ENCODE measurements at regions not wholly inside any gene's neighbourhood (a gene's known extent, or its start where the extent isn't known, plus 50 kb on each side); places are given as distances from the start of the nearest gene placed in this dataset.

DNA sequence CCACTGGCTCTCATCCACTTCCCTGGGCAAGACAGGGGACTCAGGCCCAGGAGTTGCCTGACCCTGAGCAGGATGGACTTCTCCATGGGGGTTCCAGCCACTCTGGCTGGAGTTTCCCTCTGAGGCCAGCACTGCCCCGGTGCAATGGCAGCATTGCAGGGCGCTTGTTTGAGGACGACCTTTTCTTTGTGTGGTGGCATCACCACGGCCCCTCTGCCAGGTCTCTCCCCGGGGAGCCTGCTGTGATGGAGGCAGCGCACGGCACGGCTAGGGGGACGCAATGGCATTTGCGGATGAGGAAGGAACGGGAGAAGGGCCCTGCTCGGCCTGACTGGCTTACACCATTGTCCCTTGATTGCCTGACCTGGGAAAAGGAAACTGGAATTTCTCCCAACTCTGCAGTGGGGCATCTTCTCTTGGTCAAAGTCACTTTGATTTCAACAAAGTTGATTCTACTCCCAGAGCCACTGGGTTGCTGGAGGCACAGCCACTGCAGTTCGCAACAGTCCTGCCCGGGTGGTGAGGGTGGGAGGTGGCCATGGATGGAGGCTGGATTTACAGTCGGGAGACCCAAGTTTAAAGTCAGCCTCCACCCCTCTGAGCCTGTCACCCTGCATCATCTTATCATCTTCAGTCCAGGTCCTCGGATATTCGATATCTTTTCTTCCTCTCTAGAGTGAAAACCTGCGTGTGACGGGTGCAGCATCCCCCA is 82.9 kb upstream of the ZNF469 start:
- WGBS (ENCODE audit: low lambda C conversion rate, missing lambda C conversion rate) = 91% methylated on average over 19 of the region's 19 CpGs

DNA sequence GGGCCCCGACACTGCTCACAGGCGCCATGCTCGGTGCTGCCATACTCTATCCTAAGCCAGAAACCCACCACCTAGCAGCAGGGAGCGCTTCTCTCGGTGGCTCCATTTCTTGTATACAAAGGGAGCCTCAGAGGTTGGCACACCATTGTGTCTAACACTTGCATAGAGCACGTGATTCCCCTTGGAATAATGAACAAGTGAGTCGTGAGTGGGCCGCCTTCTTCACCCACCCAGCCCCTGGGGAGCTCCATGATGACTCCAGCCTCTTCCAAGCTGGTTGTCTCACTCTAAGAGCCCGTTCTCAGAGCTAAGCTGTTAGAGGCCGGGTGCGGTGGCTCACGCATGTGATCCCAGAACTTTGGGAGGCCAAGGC is 82.3 kb upstream of the ZNF469 start:
- H3K9me3 ChIP-seq (ENCODE audit: low read depth) = no peaks in the 10 kb centered on the region
- no peak overlapping the region for H3K27ac ChIP-seq
- 93% methylated on average over 12 of the region's 12 CpGs for WGBS (ENCODE audit: low lambda C conversion rate, missing lambda C conversion rate)
- peaks cover 15% of the 10 kb centered on the region for H3K4me1 ChIP-seq (ENCODE audit: insufficient read depth)
- no peaks in the 10 kb centered on the region for H3K36me3 ChIP-seq (replicated peaks; ENCODE audit: insufficient read depth, low read depth)
- H2AFZ ChIP-seq = no peak overlapping the region
- no peak for TF ChIP-seq EZH2 (IDR thresholded peaks at IDR 0.05; ENCODE audit: borderline replicate concordance)
- TF ChIP-seq EZH2phosphoT487 (IDR thresholded peaks at IDR 0.05; ENCODE audit: low read depth, severe bottlenecking, unreplicated experiment) = no peak
- TF ChIP-seq, protein P1, sequence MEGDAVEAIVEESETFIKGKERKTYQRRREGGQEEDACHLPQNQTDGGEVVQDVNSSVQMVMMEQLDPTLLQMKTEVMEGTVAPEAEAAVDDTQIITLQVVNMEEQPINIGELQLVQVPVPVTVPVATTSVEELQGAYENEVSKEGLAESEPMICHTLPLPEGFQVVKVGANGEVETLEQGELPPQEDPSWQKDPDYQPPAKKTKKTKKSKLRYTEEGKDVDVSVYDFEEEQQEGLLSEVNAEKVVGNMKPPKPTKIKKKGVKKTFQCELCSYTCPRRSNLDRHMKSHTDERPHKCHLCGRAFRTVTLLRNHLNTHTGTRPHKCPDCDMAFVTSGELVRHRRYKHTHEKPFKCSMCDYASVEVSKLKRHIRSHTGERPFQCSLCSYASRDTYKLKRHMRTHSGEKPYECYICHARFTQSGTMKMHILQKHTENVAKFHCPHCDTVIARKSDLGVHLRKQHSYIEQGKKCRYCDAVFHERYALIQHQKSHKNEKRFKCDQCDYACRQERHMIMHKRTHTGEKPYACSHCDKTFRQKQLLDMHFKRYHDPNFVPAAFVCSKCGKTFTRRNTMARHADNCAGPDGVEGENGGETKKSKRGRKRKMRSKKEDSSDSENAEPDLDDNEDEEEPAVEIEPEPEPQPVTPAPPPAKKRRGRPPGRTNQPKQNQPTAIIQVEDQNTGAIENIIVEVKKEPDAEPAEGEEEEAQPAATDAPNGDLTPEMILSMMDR (IDR thresholded peaks at IDR 0.05; ENCODE audit: poor library complexity) = no peak
- H3K9me2 ChIP-seq (replicated peaks; ENCODE audit: insufficient read depth) = no peaks in the 10 kb centered on the region
- no peak overlapping the region for H3K4me2 ChIP-seq
- no peaks in the 10 kb centered on the region for H3K27me3 ChIP-seq
- no peak overlapping the region for H3K4me3 ChIP-seq
- H4K20me1 ChIP-seq (ENCODE audit: insufficient read depth, poor library complexity, severe bottlenecking) = no peaks in the 10 kb centered on the region
- DNase-seq (ENCODE audit: low spot score) = no peak
- no peaks in the 10 kb centered on the region for H3K79me2 ChIP-seq

More for the DNA sequence above, 82.9 kb upstream of the ZNF469 start:
- Histone ChIP-seq H3K36me3 (replicated peaks; ENCODE audit: insufficient read depth, low read depth) (no peaks in the 10 kb centered on the region), H3K4me1 (ENCODE audit: insufficient read depth) (peaks cover 14% of the 10 kb centered on the region), H3K4me3 (no peak overlapping the region), H3K4me2 (no peak overlapping the region), H3K9me2 (replicated peaks; ENCODE audit: insufficient read depth) (no peaks in the 10 kb centered on the region), H2AFZ (no peak overlapping the region), H3K9me3 (ENCODE audit: low read depth) (no peaks in the 10 kb centered on the region), H3K27me3 (no peaks in the 10 kb centered on the region), H3K79me2 (no peaks in the 10 kb centered on the region), H4K20me1 (ENCODE audit: insufficient read depth, poor library complexity, severe bottlenecking) (no peaks in the 10 kb centered on the region), H3K27ac (no peak overlapping the region)
- DNase-seq (ENCODE audit: low spot score) = no peak
- TF ChIP-seq, protein P1 (IDR thresholded peaks at IDR 0.05; ENCODE audit: poor library complexity) = no peak
- no peak for TF ChIP-seq EZH2phosphoT487 (IDR thresholded peaks at IDR 0.05; ENCODE audit: low read depth, severe bottlenecking, unreplicated experiment)
- no peak for TF ChIP-seq EZH2 (IDR thresholded peaks at IDR 0.05; ENCODE audit: borderline replicate concordance)

DNA sequence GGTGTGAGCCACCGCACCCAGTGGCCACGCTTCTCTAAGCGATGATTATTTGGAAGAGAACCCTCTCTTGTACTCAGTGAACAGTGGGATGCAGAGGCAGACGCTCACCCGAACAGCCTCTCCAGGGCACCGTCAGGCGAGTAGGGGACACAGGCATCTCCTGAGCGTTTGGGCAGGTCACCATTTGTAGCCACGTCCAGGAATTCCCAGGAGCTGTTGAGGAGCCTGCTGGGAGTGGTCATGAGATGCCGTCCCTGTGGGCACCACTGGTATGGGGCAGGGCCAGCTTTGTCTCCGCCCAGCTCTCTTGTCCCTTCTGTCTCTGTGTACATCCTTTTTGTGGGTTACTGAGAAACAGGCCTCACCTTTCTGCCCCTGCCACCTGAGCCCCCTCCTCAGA is 81.3 kb upstream of the ZNF469 start:
- H4K20me1 ChIP-seq (ENCODE audit: insufficient read depth, poor library complexity, severe bottlenecking) = no peaks in the 10 kb centered on the region
- no peak for TF ChIP-seq EZH2phosphoT487 (IDR thresholded peaks at IDR 0.05; ENCODE audit: low read depth, severe bottlenecking, unreplicated experiment)
- no peak for TF ChIP-seq EZH2 (IDR thresholded peaks at IDR 0.05; ENCODE audit: borderline replicate concordance)
- TF ChIP-seq, protein P1 (IDR thresholded peaks at IDR 0.05; ENCODE audit: poor library complexity) = no peak
- H3K27me3 ChIP-seq = no peaks in the 10 kb centered on the region
- peaks cover 15% of the 10 kb centered on the region for H3K4me1 ChIP-seq (ENCODE audit: insufficient read depth)
- H3K27ac ChIP-seq = no peak overlapping the region
- H3K4me2 ChIP-seq = no peak overlapping the region
- 94% methylated on average over 11 of the region's 11 CpGs for WGBS (ENCODE audit: low lambda C conversion rate, missing lambda C conversion rate)
- no peaks in the 10 kb centered on the region for H3K9me3 ChIP-seq (ENCODE audit: low read depth)
- no peak overlapping the region for H3K4me3 ChIP-seq
- no peaks in the 10 kb centered on the region for H3K36me3 ChIP-seq (replicated peaks; ENCODE audit: insufficient read depth, low read depth)
- no peak for DNase-seq (ENCODE audit: low spot score)
- H3K79me2 ChIP-seq = no peaks in the 10 kb centered on the region
- no peaks in the 10 kb centered on the region for H3K9me2 ChIP-seq (replicated peaks; ENCODE audit: insufficient read depth)
- no peak overlapping the region for H2AFZ ChIP-seq

Measured in hepatocyte (in vitro differentiated cells).